ENCODE measurements at regions not wholly inside any gene's neighbourhood (a gene's known extent, or its start where the extent isn't known, plus 50 kb on each side); places are given as distances from the start of the nearest gene placed in this dataset.

DNA sequence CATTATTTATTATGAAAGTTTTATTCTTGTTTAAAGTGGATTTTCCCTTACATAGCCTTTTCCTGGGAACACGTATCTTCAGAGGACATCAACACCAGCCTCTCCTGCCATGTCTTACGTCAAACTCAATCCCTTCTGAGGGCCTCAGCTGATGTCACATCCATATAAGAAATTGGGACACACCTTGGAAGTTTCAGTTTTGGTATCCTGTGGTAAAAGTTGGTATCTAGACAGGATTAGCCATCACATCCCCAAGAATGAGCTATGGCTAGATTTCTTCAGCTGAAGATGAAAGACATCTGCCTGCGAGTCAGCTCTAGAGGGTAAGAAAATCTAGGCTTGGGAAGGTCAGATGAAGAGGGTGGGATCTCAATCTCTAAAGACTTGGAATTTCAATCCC is 75.8 kb upstream of the ZNF516 start:
- no peak for DNase-seq (ENCODE audit: low read depth)

DNA sequence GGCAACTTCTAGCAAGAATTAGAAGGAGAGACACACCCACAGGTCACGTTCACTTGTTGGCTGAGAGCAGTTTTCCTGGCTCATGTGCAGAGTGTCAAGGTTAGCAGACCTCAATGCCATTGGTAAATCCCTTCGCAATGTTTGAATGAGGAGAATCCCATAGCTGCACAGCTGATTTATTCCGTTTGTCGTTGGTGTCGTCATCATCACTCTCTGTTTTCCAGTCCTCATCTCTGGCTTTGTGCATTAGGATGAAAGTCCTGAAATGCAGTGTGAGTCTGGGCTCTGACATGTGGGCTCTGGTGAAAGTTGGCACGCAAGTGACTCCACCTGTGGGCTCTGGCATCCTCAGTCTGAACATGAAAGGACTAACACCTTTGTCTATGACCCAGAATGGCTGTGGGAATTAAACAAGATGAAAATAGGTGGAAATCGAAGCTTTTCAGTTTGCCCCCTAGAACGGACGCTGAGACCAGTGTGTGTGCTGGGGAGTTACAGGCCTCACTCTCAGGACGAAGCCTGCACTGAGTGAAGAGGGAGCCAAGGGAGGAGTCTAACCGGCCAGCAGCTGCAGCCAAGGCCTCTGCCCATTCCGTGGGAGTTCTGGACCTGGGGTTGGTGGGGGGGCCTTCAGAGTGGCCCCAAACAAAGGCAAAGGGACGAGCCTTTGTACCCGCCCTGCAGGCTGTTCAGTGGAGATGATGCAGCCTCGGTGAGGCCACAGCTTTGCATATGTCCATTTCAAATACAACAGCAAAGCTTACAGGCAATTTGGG is 74.8 kb upstream of the ZNF516 start:
- no peak for DNase-seq (ENCODE audit: low read depth)

DNA sequence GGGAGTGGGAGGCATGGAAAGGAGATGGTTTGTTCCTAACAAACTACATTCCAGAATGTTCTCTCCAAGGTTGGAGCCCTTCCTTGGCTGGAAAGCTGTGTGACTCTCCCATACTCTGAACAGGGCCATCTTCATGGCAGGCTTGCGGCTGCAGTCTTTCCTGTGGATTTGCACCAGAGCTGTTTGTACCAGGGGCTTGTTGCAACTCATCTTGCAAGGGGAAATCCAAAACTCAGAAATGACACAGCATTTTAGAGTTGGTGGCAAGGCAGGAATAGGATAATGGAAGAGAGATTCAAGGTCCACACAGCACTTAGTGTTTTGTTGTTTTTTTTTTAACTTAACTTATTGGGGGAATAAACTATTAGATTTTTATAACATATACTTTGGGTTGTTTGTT is 73.7 kb upstream of the ZNF516 start:
- DNase-seq (ENCODE audit: low read depth), result no peak

DNA sequence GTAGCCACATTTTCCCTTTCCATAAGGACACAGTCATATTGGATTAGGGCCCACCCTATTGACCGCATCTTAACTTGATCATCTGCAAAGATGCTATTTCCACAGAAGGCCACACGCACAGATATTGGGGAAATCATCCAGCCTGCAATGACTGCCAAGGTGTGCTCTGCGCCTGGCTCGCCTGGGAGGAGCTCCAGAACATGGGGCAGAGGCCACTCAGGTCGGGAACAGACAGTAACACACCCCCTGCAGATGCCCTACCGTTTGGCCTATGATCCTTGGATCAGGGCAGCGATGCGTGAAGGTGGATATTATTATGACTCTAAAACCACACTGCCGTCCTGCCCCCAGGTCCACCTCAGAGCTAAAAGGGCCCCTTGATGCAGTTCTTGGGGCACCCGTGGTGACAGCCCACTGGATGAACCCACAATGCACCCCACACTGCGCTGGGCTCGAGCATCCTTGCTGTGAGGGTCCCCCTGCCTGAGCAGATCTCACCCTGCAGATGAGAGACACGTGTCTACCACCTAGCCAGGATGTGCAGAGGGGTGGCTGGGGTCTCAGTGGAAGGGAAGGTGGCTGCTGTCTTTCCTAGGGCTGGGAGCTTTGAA is 72.9 kb upstream of the ZNF516 start:
- DNase-seq (ENCODE audit: low read depth), result no peak

DNA sequence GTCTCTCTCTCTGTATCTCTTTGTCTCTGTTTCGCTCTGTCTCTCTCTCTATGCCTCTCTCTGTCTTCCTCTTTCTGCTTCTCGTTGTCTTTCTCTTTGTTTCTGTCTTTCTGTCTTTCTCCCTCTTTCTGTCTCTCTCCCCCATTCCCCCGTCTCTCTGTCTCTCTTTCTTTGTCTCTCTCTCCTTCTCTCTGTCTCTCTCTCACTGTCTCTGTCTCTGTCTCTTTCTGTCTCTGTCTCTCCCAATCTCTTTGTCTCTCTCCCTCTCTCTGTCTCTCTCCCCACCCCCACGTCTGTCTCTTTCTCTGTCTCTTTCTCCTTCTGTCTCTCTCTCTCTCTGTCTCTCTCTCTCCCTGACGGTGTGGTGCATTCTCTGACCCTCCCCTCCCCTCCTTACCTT is 71.9 kb upstream of the ZNF516 start:
- DNase-seq (ENCODE audit: low read depth), result no peak

DNA sequence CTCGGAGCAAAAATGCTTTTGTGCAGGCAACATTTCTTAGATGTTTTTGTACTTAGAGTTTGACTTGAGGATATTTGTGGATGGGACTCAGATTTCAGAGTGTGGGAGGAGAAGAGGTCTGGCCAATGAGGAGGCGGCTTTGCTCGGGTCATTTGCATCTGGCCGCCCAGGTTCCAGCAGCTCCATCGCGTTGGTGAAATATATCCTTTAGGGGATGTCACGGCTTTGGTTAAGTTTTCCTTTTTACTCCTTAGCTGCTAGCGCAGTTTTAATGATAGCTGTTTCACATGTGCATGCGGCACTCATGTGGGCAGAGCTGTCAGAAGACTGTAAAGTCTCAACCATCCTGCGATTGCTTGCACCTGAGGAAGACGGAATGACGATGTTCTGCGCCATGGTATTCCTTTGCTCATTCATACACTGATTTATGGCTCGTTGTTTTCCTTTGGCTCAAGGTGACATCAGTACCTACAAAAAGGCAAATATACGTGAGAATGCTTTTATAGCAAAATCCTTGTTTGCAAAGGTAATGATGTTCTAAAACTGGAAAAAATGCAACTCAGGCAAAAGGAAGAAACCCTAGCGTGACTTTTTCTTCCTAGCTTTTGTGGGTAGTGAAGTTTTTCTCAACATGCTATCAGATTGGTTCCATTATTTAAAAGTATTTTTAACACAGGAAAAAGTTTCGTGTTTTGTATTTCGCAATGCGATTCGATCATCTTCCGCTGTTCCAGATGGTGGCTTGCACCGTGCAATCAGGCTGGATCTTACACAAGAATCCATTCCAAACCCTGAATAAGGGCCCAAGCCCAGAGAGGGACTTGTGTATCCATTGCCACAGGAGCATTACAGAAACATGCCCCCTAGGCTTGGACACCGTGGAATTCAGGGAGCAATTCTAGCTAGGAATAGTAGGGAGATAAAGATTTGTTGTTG is 70.5 kb upstream of the ZNF516 start:
- DNase-seq (ENCODE audit: low read depth), result no peak

DNA sequence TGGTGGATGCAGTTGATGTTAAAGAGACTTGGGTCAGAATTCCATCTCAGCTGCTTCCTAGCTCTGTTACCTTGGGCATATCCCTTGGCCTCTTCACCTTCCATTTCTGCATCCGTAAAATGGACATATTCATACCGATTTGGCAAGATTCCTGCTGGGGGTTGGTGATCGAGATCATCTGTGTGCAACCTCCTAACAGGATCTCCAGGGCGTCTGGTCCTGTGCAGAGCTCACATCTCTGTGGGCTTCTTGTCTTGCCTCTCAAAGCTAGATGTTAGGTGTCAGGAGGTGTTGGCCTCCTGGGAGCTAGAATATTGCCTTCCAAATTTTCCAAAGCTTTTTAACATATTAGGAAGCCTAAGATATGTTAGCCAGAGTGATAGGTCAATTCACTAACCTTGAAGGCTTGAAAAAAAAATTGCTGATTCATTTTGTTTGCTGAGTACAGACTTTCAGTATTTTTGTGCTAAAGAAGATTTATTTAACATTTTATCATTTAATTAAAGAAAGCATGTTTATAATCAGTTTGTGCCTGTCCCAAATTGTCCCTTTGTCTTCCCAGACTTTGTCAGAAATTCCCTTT is 69.7 kb upstream of the ZNF516 start:
- no peak for DNase-seq (ENCODE audit: low read depth)

DNA sequence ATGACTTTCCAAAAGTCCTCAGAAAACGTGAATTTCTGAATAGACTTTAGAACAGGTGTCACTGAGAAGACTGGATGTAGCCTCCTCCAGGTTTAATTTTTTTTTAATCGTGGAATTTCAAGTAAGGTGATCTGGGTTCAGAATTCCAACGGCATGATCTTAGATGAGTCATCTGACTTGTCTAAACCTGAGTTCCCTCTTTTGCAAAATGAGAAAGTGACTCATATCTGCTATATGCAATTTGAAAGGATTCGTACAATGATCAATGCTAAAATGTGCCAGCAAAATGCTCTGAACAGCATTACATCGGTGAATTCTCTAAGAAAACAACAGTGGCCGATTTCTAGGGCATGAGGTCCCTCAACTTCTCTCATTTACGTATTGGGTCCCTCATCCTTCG is 69.1 kb upstream of the ZNF516 start:
- DNase-seq (ENCODE audit: low read depth), result no peak

DNA sequence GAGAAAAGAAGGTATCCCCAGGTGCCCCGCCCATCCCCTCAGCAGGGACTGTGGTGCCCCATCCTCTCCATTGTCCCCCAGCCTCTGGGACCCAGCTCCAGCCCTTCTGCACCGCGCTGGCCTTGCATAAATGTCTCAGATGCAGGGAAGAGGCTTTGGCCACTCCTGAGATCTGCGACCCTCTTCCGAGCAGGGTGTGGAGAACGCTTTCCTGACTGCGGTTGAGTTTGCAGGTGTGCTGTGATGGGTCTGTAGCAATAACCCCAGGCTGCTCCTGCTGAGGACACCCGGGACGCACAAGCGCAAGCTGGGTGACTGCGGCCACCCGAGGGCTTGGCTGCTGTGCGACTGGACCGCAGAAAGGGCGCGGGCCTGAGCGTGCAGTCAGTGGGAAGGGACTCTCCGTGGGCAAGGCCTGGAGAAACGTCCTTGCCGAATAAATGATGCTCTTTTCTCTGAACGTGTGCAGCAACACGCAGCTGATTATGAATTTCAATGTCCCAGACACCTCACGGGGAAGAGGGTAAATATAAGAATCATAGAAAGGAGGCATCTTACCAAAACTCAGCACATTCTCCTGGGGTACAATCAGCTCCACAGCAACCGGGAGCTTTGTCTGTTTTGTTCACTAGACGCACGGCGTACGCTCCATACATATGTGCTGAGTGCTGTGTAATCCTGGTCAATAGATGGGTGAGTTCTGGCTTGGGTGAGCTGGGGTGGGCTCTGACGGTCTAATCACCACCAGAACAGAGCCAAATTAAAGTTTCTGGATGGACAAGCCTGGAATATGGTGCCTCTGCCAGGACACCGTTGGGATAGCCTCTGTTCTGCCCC is 67.5 kb upstream of the ZNF516 start:
- no peak for DNase-seq (ENCODE audit: low read depth)

DNA sequence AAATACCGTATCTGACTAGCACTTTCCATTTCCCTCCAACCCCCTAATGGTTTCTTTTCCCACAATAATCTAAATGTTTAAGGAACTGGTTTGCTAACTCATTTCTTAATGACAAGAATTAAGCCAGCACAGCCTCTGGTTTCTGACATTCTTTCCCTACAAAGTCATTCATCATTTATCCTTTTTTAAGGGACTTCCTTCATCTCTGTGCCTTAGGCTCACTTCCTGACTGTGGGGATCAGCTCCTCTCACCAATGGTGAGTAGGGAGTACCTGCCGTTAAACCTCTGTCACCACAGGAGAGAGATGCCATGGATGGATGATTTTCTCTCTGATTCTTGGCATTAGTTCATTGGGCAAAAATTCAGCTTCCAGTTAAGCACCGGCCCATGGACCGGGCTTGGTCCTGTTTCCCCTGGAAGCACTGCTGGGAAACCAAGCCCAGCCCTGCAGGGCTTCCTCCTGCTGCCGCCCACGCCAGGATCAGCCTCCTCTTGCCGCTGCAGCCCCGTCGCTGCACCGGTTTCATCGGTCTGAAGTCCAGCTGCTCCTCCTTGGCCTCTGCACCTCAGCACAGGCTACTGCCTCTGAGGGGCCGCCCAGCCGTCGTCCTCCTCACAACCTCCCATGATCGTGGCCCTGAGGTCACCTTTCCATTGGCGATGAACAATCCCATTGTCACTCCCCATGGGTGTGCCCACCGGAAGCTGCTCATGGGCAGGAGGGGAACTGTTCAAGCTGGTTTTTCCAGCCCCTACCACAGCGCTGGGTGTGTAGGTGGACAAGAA is 64.0 kb upstream of the ZNF516 start:
- no peak for DNase-seq (ENCODE audit: low read depth)

DNA sequence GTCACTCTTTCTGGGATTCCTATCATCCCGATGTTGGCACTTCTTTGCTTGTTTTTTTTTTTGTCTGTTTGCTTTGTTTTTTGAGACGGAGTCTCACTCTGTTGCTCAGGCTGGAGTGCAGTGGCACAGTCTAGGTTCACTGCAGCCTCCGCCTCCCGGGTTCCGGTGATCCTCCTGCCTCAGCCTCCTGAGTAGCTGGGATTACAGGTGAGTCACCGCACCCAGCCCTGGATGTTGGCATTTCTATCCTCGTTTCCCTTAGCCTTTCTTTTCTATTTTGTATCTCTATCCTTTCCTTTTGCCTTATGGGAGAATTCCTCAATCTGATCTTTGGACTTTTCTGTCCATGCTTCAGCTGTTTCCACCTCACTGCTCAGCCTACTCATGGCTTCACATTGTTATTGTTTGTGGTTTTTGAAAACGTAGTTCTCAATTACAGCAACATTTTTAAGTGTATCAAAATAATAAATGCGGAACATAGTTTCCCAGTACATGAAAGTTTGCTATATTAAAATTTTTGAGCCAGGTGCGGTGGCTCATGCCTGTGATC is 62.1 kb upstream of the ZNF516 start:
- DNase-seq (ENCODE audit: low read depth), result no peak

DNA sequence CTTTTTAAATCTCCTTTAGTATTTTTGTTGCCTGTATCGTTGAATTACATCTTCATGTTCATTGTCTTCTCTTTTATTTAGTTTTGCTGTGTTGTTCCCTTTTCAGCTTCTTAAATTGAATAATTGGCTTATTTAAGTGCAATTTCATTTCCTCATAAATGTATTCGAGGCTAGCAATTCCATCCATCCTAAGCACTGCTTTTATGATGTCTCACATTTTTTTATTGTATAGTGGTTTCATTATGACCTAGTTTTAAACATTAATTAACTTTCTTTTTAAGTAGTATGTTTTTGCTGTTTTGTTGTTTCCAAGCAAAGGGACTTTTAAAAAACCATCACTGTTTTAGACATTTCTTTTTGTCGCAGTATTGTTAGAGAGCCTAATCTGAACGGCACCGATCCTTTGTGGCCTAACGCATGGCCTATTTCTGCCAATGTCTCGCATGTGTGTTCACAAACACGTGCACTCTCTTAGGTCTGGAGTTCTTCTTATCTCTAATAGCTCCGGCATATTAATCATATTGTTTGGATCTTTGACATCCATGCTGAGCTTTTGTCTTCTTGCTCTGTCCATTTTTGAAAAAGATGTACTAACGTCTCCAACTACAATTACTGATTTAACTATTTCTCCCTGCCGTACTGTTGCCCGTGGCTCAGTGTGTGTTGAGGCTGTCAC is 59.6 kb upstream of the ZNF516 start:
- no peak for DNase-seq (ENCODE audit: low read depth)

DNA sequence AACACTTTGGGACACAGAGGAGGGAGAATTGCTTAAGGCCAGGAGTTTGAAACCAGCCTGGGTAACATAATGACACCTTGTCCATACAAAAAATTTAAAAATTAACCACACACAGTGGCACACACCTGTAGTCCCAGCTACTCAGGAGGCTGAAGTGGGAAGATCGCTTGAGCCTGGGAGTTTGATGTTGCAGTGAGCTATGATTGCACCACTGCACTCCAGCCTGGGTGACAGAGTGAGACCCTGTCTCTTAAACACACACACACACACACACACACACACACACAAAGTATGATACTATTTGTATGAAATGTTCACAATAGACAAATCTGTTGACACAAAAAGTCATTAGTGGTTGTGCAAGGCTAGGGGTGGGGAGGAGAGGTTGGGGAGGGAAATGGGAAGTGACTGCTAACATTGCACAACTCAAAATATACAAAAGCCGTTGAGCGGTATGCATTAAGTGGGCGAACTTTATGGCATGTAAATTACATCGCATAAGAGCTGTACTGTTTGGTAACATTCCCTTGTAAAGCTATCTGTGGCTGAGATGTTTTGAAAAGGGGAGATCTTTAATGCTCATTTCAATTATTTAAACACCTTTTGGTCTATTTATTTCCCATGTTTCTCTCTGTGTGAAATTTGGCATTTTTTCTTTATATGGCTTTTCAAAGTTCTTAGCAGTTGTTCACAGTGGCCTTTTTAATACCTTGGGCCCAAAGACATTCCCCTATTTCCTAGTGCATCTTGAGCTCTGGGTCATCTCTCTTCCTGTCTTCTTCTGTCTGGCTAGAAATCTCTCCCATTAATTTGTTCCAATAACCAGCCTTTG is 58.9 kb upstream of the ZNF516 start:
- DNase-seq (ENCODE audit: low read depth), result no peak

DNA sequence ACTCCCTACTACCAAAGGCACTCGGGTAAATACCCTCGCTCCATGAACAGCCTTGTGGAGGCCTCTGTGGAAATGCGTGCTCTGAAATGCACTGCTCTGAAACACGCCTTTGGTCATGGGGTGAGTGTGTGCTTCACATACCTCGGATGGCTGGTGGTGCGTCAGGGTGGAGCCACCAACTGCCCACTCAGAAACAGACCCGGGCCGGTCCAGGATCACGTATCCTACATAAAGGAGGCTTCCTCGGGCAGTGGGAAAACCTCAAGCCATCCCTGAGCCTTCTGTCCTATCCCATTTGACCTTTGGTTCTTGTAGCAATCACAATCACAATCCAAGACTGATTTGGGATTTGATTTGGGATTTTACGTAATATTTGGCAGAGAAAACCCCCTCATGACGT is 53.5 kb upstream of the ZNF516 start:
- no peak for DNase-seq (ENCODE audit: low read depth)

DNA sequence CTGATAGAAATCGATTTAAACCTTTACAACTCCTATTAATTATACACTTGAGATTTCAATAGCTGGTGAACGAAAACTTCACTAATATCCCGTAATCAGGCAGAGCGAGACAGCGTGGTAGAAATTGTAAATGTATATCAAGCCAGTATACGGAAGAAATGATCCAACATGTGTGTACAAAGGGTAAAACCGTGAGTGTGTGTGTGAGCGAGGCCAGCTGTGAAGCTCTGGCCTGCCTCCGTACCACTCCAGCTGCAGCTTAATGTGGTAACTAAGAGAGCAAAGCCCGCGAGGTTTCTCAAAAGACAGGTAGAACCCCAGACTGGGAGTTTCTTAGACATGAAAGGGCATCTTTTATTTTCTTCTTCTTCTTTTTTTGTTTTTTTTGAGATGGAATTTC is 52.3 kb upstream of the ZNF516 start:
- no peak for DNase-seq (ENCODE audit: low read depth)

DNA sequence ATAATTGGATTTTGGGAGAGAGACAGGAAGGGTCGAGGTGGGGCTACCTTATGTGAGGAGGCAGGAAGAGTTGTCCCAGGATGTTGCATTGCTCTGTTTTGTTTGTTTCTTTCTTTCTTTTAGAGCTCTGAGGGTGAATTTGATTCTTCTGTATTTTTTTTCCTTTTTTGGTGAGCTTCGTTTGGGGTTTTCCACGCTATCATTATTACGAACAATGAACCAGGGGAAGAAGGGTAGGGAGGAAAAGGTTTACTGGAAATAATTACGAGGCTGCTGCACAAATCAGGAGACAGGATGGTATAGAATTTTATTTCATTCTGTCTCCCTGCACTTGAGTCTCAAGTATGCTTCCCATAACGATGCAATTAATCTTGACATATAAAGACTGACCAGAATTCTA is 51.4 kb upstream of the ZNF516 start:
- DNase-seq (ENCODE audit: low read depth), result no peak

DNA sequence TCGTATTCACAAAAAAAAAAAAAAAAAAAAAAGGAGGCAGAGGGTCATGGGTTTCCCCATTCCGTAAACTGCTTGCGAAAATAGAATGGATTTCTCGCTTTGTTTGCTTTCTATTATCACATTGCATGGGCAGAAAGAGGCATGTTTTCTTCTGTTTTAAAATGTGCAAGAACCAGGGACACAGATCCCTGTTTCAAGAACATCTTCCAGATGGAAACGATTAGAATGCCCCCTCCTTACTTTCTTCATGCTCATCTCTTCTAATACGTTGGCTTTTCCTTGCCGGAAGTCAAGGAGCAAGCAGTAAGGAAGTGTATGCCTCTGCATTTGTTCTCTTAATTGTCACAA is 51.0 kb upstream of the ZNF516 start:
- no peak for DNase-seq (ENCODE audit: low read depth)

DNA sequence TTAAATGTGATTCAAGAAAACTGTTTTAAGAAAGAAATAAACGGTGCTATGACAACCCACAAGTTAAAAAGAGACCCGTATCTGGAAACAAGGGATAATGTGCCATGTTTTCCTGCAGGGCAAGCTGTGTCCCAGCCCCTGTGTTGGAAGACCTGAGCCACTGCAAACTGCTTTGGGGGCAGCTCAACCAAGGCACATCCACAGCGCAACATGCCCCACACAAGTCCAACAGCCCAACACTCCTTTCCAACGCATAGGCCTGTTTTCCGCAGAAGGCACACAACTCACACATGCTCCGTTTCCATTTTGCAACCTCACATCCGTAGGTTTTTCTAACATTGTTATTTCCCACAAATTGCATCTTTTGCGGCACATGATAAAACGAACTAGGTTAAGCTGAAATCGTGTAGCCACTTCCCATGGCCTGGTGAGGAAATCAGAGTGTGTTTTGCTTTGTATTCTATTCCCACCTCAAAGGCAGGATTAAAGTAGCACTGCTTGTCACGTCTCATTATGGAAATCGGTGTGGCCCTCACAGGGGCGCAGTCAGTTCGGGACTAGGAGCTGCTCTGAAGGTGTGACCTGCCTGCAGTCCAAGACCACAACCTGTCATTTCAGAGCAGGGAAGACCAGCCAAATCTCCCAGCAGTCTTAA is 50.5 kb upstream of the ZNF516 start:
- no peak for DNase-seq (ENCODE audit: low read depth)

All from activated gamma-delta T cell treated with anti-CD3 and anti-CD28 coated beads, Interleukin-2, amount 50 U/mL, for 16 hours (primary cell).